ENCODE measurements at regions not wholly inside any gene's neighbourhood (a gene's known extent, or its start where the extent isn't known, plus 50 kb on each side); places are given as distances from the start of the nearest gene placed in this dataset.

GRCh38 chr10:123570051-123570897 is 95.9 kb upstream of the GPR26 start:
- Histone ChIP-seq H3K4me1 (ENCODE audit: control insufficient read depth in 1 of 2, insufficient read depth in 2 of 2, low read length in 2 of 2) (no peaks in the 10 kb centered on the region), H3K9me3 (ENCODE audit: control insufficient read depth, low read length) (no peaks in the 10 kb centered on the region), H3K4me3 (ENCODE audit: low read length in 2 of 2) (no peak overlapping the region), H3K27ac (ENCODE audit: low read depth in 1 of 2, low read length in 2 of 2) (no peak overlapping the region), H3K27me3 (ENCODE audit: control insufficient read depth in 1 of 2, insufficient read depth in 2 of 2, low read length in 1 of 2) (peaks cover 0 to 2% of the 10 kb centered on the region in 2 donors), H3K36me3 (ENCODE audit: control insufficient read depth in 1 of 2, insufficient read depth in 2 of 2, low read length in 1 of 2) (no peaks in the 10 kb centered on the region)
- 83 to 84% methylated on average over 20 of the region's 20 CpGs for WGBS, 2 donors
- ATAC-seq (ENCODE audit: low FRiP score) (no peak), DNase-seq (no peak)
- intact Hi-C loops (cut with DNase I): no loop called here

- WGBS, 2 donors: 61 to 72% methylated on average over 12 of the region's 12 CpGs
- no peak for DNase-seq
- ATAC-seq (ENCODE audit: low FRiP score): no peak
- Histone ChIP-seq H3K36me3 (ENCODE audit: control insufficient read depth in 1 of 2, insufficient read depth in 2 of 2, low read length in 1 of 2) (no peaks in the 10 kb centered on the region), H3K27me3 (ENCODE audit: control insufficient read depth in 1 of 2, insufficient read depth in 2 of 2, low read length in 1 of 2) (peaks cover 0 to 2% of the 10 kb centered on the region in 2 donors), H3K4me1 (ENCODE audit: control insufficient read depth in 1 of 2, insufficient read depth in 2 of 2, low read length in 2 of 2) (no peaks in the 10 kb centered on the region), H3K9me3 (ENCODE audit: control insufficient read depth, low read length) (no peaks in the 10 kb centered on the region), H3K4me3 (ENCODE audit: low read length in 2 of 2) (no peak overlapping the region), H3K27ac (ENCODE audit: low read depth in 1 of 2, low read length in 2 of 2) (no peak overlapping the region)
- intact Hi-C loops (cut with DNase I): no loop called here
Measured at GRCh38 chr10:123570898-123571515, 95.1 kb upstream of the GPR26 start.

GRCh38 chr10:123571978-123572377 is 94.2 kb upstream of the GPR26 start:
- ATAC-seq (ENCODE audit: low FRiP score): no peak
- Histone ChIP-seq H3K4me3 (ENCODE audit: low read length in 2 of 2) (no peak overlapping the region), H3K4me1 (ENCODE audit: control insufficient read depth in 1 of 2, insufficient read depth in 2 of 2, low read length in 2 of 2) (no peaks in the 10 kb centered on the region), H3K9me3 (ENCODE audit: control insufficient read depth, low read length) (no peaks in the 10 kb centered on the region), H3K27me3 (ENCODE audit: control insufficient read depth in 1 of 2, insufficient read depth in 2 of 2, low read length in 1 of 2) (no peaks in the 10 kb centered on the region), H3K27ac (ENCODE audit: low read depth in 1 of 2, low read length in 2 of 2) (no peak overlapping the region), H3K36me3 (ENCODE audit: control insufficient read depth in 1 of 2, insufficient read depth in 2 of 2, low read length in 1 of 2) (no peaks in the 10 kb centered on the region)
- no peak for DNase-seq
- WGBS, 2 donors: 74 to 76% methylated on average over 8 of the region's 8 CpGs
- intact Hi-C loops (cut with DNase I): no loop called here

- Histone ChIP-seq H3K36me3 (ENCODE audit: control insufficient read depth in 1 of 2, insufficient read depth in 2 of 2, low read length in 1 of 2) (no peaks in the 10 kb centered on the region), H3K4me3 (ENCODE audit: low read length in 2 of 2) (no peak overlapping the region), H3K27me3 (ENCODE audit: control insufficient read depth in 1 of 2, insufficient read depth in 2 of 2, low read length in 1 of 2) (no peaks in the 10 kb centered on the region), H3K27ac (ENCODE audit: low read depth in 1 of 2, low read length in 2 of 2) (no peak overlapping the region), H3K4me1 (ENCODE audit: control insufficient read depth in 1 of 2, insufficient read depth in 2 of 2, low read length in 2 of 2) (no peaks in the 10 kb centered on the region), H3K9me3 (ENCODE audit: control insufficient read depth, low read length) (no peaks in the 10 kb centered on the region)
- intact Hi-C loops (cut with DNase I): no loop called here
- DNase-seq (no peak), ATAC-seq (ENCODE audit: low FRiP score) (peak; percentile 36)
- WGBS, 2 donors: 8 to 17% methylated on average over 9 of the region's 9 CpGs
Measured at GRCh38 chr10:123573236-123574108, 92.7 kb upstream of the GPR26 start.

- no peaks in the 10 kb centered on the region for H3K4me1 ChIP-seq (ENCODE audit: control insufficient read depth in 1 of 2, insufficient read depth in 2 of 2, low read length in 2 of 2)
- DNase-seq (no peak), ATAC-seq (ENCODE audit: low FRiP score) (no peak)
- intact Hi-C loops (cut with DNase I): no loop called here
- H3K27me3 ChIP-seq (ENCODE audit: control insufficient read depth in 1 of 2, insufficient read depth in 2 of 2, low read length in 1 of 2): no peaks in the 10 kb centered on the region
- no peak overlapping the region for H3K4me3 ChIP-seq (ENCODE audit: low read length in 2 of 2)
- WGBS, 2 donors: 73 to 78% methylated on average over 7 of the region's 7 CpGs
- no peaks in the 10 kb centered on the region for H3K36me3 ChIP-seq (ENCODE audit: control insufficient read depth in 1 of 2, insufficient read depth in 2 of 2, low read length in 1 of 2)
- H3K27ac ChIP-seq (ENCODE audit: low read depth in 1 of 2, low read length in 2 of 2): no peak overlapping the region
- no peaks in the 10 kb centered on the region for H3K9me3 ChIP-seq (ENCODE audit: control insufficient read depth, low read length)
Measured at GRCh38 chr10:123574109-123574698, 92.0 kb upstream of the GPR26 start.

GRCh38 chr10:123575105-123575504 is 91.0 kb upstream of the GPR26 start:
- ATAC-seq (ENCODE audit: low FRiP score) (no peak), DNase-seq (no peak)
- H3K9me3 ChIP-seq (ENCODE audit: control insufficient read depth, low read length): no peaks in the 10 kb centered on the region
- H3K27ac ChIP-seq (ENCODE audit: low read depth in 1 of 2, low read length in 2 of 2): no peak overlapping the region
- no peak overlapping the region for H3K4me3 ChIP-seq (ENCODE audit: low read length in 2 of 2)
- no peaks in the 10 kb centered on the region for H3K4me1 ChIP-seq (ENCODE audit: control insufficient read depth in 1 of 2, insufficient read depth in 2 of 2, low read length in 2 of 2)
- intact Hi-C loops (cut with DNase I): no loop called here
- H3K27me3 ChIP-seq (ENCODE audit: control insufficient read depth in 1 of 2, insufficient read depth in 2 of 2, low read length in 1 of 2): no peaks in the 10 kb centered on the region
- 55 to 62% methylated on average over 6 of the region's 6 CpGs for WGBS, 2 donors
- no peaks in the 10 kb centered on the region for H3K36me3 ChIP-seq (ENCODE audit: control insufficient read depth in 1 of 2, insufficient read depth in 2 of 2, low read length in 1 of 2)

GRCh38 chr10:123576706-123577105 is 89.4 kb upstream of the GPR26 start:
- Histone ChIP-seq H3K4me1 (ENCODE audit: control insufficient read depth in 1 of 2, insufficient read depth in 2 of 2, low read length in 2 of 2) (no peaks in the 10 kb centered on the region), H3K27me3 (ENCODE audit: control insufficient read depth in 1 of 2, insufficient read depth in 2 of 2, low read length in 1 of 2) (no peaks in the 10 kb centered on the region), H3K4me3 (ENCODE audit: low read length in 2 of 2) (no peak overlapping the region), H3K9me3 (ENCODE audit: control insufficient read depth, low read length) (no peaks in the 10 kb centered on the region), H3K27ac (ENCODE audit: low read depth in 1 of 2, low read length in 2 of 2) (no peak overlapping the region), H3K36me3 (ENCODE audit: control insufficient read depth in 1 of 2, insufficient read depth in 2 of 2, low read length in 1 of 2) (no peaks in the 10 kb centered on the region)
- 71 to 81% methylated on average over 3 of the region's 3 CpGs for WGBS, 2 donors
- intact Hi-C loops (cut with DNase I): no loop called here
- ATAC-seq (ENCODE audit: low FRiP score) (no peak), DNase-seq (no peak)

- H3K4me1 ChIP-seq (ENCODE audit: control insufficient read depth in 1 of 2, insufficient read depth in 2 of 2, low read length in 2 of 2): no peaks in the 10 kb centered on the region
- H3K27ac ChIP-seq (ENCODE audit: low read depth in 1 of 2, low read length in 2 of 2): no peak overlapping the region
- ATAC-seq (ENCODE audit: low FRiP score) (no peak), DNase-seq (no peak)
- H3K27me3 ChIP-seq (ENCODE audit: control insufficient read depth in 1 of 2, insufficient read depth in 2 of 2, low read length in 1 of 2): no peaks in the 10 kb centered on the region
- H3K36me3 ChIP-seq (ENCODE audit: control insufficient read depth in 1 of 2, insufficient read depth in 2 of 2, low read length in 1 of 2): no peaks in the 10 kb centered on the region
- H3K4me3 ChIP-seq (ENCODE audit: low read length in 2 of 2): no peak overlapping the region
- intact Hi-C loops (cut with DNase I): no loop called here
- no peaks in the 10 kb centered on the region for H3K9me3 ChIP-seq (ENCODE audit: control insufficient read depth, low read length)
- WGBS, 2 donors: 54 to 55% methylated on average over 4 of the region's 4 CpGs
Measured at GRCh38 chr10:123577921-123578461, 88.2 kb upstream of the GPR26 start.
